ENCODE measurements at regions not wholly inside any gene's neighbourhood (a gene's known extent, or its start where the extent isn't known, plus 50 kb on each side); places are given as distances from the start of the nearest gene placed in this dataset.
A peak's percentile ranks its signal among the peaks of the same experiment; 100 is the strongest.

DNA sequence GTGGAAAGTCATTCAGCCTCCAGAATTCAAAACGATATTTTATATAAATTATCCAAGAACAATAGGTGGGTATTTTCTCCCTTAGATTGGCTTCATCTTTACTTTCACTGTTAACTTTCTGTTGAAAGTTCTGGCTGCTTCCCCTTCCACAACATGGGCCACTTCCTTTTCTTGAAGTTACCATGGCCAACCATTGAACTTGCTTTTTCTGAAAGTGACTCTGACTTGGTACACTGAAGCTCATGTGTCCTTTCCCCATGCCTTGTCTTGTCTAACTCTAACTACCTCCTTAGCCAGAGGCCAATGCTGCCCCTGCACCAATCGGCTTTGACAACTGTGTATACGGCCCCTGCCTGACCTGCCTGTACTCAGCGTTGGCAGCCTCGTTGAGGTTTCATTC is 225.2 kb downstream of the FAT3 start:
- DNase-seq: no peak
- H3K4me3 ChIP-seq: no peak overlapping the region
- no peak overlapping the region for H3K27ac ChIP-seq
- ATAC-seq (ENCODE audit: low FRiP score in 2 of 2): no peak
- no peak for TF ChIP-seq POLR2A (IDR thresholded peaks at IDR 0.05)
- no peak for TF ChIP-seq EP300 (IDR thresholded peaks at IDR 0.05)
- no peak for TF ChIP-seq POLR2AphosphoS5 (IDR thresholded peaks at IDR 0.05)
- TF ChIP-seq CTCF (IDR thresholded peaks at IDR 0.05): no peak
- no peaks in the 10 kb centered on the region for H3K36me3 ChIP-seq
- H3K27me3 ChIP-seq: no peaks in the 10 kb centered on the region
- H3K4me1 ChIP-seq: no peaks in the 10 kb centered on the region
- 87 to 88% methylated on average over 5 of the region's 5 CpGs for WGBS, 2 donors
- no peaks in the 10 kb centered on the region for H3K9me3 ChIP-seq

GRCh38 chr11:92451063-92451462 is 226.4 kb downstream of the FAT3 start:
- no peaks in the 10 kb centered on the region for H3K4me1 ChIP-seq
- H3K36me3 ChIP-seq: no peaks in the 10 kb centered on the region
- no peak overlapping the region for H3K4me3 ChIP-seq
- ATAC-seq (ENCODE audit: low FRiP score in 2 of 2): no peak
- H3K27me3 ChIP-seq: no peaks in the 10 kb centered on the region
- H3K9me3 ChIP-seq: no peaks in the 10 kb centered on the region
- no peak for TF ChIP-seq POLR2AphosphoS5 (IDR thresholded peaks at IDR 0.05)
- TF ChIP-seq POLR2A (IDR thresholded peaks at IDR 0.05): no peak
- no peak for TF ChIP-seq CTCF (IDR thresholded peaks at IDR 0.05)
- no peak for TF ChIP-seq EP300 (IDR thresholded peaks at IDR 0.05)
- DNase-seq: no peak
- WGBS, 2 donors: 85 to 90% methylated on average over 4 of the region's 4 CpGs
- H3K27ac ChIP-seq: no peak overlapping the region

DNA sequence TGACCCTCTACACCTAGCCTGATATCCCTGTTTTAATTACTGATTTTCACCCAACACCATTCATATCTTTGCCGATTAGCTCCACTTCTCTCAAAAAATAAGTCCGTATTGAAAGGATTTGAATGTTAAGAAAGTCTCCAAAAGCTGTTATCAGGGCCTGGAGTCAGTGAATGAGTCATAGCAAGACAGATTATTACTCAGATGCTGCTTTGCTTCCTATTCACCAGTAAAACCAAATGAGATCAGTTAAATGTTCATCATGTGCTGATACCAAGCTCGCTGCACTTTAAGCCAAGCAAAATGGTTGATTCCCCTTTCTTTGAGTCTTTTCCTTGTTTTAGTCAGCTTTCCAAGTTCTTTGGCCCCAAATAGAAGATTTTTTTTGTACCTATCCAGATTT is 228.4 kb downstream of the FAT3 start:
- no peaks in the 10 kb centered on the region for H3K9me3 ChIP-seq
- TF ChIP-seq POLR2A (IDR thresholded peaks at IDR 0.05) (no peak), EP300 (IDR thresholded peaks at IDR 0.05) (no peak), POLR2AphosphoS5 (IDR thresholded peaks at IDR 0.05) (no peak), CTCF (IDR thresholded peaks at IDR 0.05) (no peak)
- no peaks in the 10 kb centered on the region for H3K36me3 ChIP-seq
- no peak overlapping the region for H3K27ac ChIP-seq
- no peak for DNase-seq
- no peaks in the 10 kb centered on the region for H3K27me3 ChIP-seq
- H3K4me1 ChIP-seq: no peaks in the 10 kb centered on the region
- peak in 1 of 2 donors; percentile 82 for ATAC-seq (ENCODE audit: low FRiP score in 2 of 2)
- 74 to 88% methylated on average over 3 of the region's 3 CpGs for WGBS, 2 donors
- H3K4me3 ChIP-seq: no peak overlapping the region

- DNase-seq: no peak
- TF ChIP-seq CTCF (IDR thresholded peaks at IDR 0.05) (no peak), EP300 (IDR thresholded peaks at IDR 0.05) (no peak), POLR2A (IDR thresholded peaks at IDR 0.05) (no peak), POLR2AphosphoS5 (IDR thresholded peaks at IDR 0.05) (no peak)
- Histone ChIP-seq H3K36me3 (no peaks in the 10 kb centered on the region), H3K27me3 (no peaks in the 10 kb centered on the region), H3K27ac (no peak overlapping the region), H3K4me1 (no peaks in the 10 kb centered on the region), H3K4me3 (no peak overlapping the region), H3K9me3 (no peaks in the 10 kb centered on the region)
- WGBS, 2 donors: 86 to 100% methylated on average over 2 of the region's 2 CpGs
- ATAC-seq (ENCODE audit: low FRiP score in 2 of 2): no peak
These were observed 230.7 kb downstream of the FAT3 start for GRCh38 chr11:92455210-92455790.

GRCh38 chr11:92457250-92457649 is 232.6 kb downstream of the FAT3 start:
- ATAC-seq (ENCODE audit: low FRiP score in 2 of 2): no peak
- Histone ChIP-seq H3K27ac (no peak overlapping the region), H3K27me3 (no peaks in the 10 kb centered on the region), H3K4me1 (no peaks in the 10 kb centered on the region), H3K36me3 (no peaks in the 10 kb centered on the region), H3K4me3 (no peak overlapping the region), H3K9me3 (no peaks in the 10 kb centered on the region)
- 52 to 68% methylated on average over 1 of the region's 1 CpG for WGBS, 2 donors
- DNase-seq: no peak
- TF ChIP-seq POLR2A (IDR thresholded peaks at IDR 0.05) (no peak), CTCF (IDR thresholded peaks at IDR 0.05) (no peak), POLR2AphosphoS5 (IDR thresholded peaks at IDR 0.05) (no peak), EP300 (IDR thresholded peaks at IDR 0.05) (no peak)

All from upper lobe of left lung (tissue), 6 donors.